ENCODE measurements at regions not wholly inside any gene's neighbourhood (a gene's known extent, or its start where the extent isn't known, plus 50 kb on each side); places are given as distances from the start of the nearest gene placed in this dataset.
"Not testable (repeated sequence)": the region's sequence is repeated elsewhere in the genome, so short reads cannot be mapped to it uniquely, and the experiment has no call there.

DNA sequence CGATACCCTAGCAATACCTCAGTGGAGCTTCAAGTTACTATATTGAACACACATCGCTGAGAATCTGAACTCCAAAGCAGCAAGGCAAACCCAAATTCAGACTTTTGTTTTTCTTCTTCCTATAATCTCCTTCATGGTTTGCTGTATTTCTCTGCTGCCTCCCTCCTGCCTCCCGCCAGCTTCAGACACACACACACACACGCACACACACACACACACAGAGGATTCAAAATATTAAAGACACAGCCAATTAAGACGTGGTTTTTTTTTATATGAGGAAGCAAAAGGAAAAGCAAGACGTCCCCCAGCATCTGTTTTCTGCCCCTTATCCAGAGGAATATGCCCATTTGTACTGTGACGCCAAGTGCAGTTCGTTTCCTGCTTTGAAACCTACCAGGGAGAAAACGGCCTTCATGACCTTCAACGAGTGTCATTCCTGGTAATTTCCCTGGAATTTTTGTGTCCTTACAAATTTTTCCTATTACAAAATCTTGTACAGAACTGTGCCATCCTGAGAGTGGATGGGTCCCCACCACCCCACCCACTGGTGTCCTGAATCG lies 547.9 kb upstream of the ID2 start:
- DNase-seq (ENCODE audit: low read depth, low spot score) = no peak

DNA sequence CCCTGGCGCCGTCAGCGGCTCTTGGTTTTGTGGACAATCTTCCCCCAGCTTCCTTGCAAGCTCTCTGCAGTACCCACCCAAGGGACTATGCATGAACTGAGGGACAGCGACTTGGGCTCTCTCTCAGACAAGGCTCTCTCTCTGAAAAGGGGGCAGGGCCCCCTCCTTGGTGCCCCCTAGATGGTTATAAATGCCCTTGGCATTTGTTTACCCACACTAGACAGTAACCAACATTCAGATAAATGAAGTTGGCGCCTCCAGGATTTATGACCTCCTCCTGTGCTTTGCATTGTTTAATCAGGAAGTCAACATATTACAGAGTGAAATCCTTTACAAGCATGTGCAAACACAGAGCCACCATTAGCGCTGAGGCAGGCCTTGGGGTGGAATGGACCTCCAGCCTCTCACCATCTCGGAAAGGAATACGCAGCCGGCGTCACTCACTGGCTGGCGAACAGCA lies 547.4 kb upstream of the ID2 start:
- no peak for DNase-seq (ENCODE audit: low read depth, low spot score)

DNA sequence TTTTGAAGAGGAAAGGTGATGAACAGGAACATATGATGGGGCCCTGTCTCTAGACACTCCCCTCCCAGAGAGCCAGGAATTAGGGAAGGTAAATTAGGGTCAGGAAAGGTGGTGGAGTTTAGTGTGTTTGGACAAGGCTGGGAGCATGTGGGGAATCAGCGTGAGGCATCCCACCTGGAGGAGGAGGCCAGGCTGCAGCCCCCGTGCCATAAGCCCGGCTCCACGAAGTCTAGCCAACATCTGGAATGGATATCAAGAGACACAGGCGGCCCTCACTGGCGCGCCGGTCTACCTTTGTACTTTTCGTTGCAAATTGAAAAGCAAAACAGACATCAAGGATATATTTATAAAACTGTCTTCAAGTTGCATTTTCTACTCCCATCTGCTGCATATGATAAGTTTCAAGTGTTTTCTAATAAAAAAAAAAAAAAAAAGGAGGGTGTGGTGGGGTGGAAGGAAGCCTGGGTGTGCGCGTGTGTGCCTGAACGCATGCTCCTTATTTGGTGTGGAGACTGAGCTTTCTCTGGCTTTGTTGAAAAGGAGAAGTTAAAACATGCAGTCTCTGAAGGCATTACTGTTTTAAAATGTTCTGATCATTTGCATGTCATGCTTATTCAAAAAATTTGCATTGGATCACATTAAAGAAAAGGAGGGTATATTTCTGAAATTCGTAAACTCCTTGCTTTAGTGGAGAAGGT lies 546.7 kb upstream of the ID2 start:
- no peak for DNase-seq (ENCODE audit: low read depth, low spot score)

DNA sequence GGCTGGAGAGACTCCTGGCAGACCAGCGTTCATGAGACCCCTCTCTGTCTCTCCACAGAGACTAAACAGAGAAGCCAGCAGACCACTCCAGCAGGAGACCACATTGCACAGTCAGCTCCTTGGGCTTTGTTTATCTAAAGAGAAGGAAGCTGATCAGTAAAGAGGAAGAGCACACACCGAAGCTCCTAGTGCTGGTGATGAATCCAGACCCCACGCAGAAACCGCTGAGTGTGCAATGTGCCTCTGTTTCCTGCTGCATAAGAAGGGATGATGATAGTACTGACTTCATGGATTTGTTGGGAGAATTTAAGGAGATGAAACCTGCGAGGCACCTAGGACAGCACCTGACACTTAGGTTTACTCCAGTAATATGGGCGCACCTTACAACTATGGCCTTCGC lies 544.1 kb upstream of the ID2 start:
- no peak for DNase-seq (ENCODE audit: low read depth, low spot score)

DNA sequence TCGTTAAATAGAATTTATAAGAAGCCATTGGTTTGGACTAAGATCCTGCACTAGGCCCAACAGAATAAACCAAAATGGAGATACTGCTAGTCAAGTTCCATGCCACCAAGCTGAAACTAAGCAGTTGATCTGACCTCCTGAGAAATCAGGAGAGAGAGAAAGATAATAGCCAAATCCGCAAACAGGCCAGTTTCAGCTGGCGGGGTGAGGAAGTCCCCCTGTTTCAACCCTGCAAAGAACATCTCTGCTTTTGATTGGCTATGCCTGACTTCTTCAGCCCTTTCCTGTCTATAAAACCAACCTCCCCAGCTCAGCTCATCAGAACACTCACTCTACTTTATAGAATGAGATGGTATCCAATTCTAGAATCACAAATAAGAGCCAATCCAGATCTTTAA lies 543.3 kb upstream of the ID2 start:
- no peak for DNase-seq (ENCODE audit: low read depth, low spot score)

DNA sequence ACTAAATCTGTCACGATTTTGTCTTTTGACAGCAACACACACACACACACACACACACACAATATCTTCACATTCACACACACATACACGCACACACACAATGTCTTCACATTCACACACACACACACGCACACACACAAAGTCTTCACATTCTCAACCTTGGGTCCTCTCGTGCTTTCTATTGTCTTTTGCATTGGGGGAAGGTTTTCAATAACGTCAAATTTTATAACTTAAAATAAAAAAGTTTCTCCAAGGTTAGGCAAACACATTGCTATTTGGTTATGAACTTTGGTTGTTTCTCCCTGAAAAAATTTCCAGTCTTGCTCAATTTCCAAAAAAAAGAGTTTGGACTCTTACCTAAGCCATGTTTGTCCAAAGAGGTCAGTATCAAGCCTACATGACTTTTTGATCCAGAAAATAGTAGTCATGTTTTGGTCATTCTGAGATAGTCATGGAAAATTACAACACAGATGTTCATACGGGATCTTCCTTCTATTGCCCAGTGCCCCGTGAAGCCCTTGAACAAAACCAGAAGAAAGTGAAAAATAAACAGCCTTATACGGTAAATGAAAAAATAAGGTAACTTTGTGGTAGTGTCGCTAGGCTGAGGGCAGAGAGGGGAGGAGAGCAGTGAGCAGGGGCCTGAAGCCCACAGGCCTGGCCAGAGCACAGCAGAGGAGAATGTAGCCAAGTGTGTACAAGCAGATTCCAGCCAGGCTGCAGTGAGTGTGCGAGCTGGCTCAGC lies 542.8 kb upstream of the ID2 start:
- DNase-seq (ENCODE audit: low read depth, low spot score) = no peak

DNA sequence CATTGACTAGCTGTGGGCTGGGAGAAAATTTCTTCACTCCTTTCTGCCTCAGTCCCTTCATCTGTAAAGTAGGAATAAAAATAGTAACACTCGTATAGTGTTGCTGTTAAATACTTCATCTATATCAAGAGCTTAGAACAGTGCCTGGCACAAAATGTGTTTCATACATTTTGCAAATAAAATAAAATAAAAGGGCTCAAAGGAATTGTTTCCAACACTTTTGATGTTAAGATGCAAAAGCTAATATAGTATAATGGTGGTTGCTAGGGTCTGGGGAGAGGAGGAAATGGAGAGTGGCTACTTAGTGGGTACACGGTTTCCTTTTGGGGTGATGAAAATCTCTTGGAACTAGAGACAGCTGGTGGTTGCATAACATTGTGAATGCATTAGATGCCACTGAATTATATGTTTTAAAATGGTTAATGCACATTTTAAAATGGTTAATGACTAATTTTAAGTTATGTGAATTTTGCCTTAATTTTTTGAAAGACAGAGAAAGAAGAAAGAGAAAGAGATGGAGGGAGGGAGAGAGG lies 542.1 kb upstream of the ID2 start:
- no peak for DNase-seq (ENCODE audit: low read depth, low spot score)

DNA sequence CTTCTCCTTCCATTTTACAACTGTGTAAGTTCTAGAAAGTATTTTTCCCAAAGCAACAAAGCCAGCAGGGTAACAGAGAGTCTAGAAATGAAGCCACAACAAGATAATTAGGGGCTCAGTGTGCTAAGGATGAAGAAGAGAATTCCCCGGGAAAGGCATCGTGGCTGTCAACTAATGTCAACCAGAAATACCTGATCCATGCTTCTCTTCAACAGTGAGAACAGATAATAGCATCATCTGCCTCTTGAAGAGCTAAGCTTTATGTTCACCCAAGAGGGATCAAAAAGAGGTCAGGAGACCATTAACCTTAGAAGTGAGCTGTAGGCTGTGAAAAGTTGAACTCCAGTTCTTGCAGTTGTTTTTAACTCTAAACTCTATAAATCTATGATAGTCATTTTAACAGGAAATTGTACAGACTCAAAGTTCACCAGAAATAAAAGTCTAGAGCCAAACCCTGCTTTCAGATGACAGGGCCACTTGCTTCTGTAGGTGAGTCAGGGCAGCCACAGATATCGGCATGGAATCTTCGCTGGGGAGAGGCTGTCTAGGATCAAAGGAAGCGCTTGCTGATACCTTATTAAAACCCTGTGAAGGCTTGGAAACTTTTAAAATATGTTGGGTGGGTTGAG lies 540.7 kb upstream of the ID2 start:
- DNase-seq (ENCODE audit: low read depth, low spot score) = no peak

DNA sequence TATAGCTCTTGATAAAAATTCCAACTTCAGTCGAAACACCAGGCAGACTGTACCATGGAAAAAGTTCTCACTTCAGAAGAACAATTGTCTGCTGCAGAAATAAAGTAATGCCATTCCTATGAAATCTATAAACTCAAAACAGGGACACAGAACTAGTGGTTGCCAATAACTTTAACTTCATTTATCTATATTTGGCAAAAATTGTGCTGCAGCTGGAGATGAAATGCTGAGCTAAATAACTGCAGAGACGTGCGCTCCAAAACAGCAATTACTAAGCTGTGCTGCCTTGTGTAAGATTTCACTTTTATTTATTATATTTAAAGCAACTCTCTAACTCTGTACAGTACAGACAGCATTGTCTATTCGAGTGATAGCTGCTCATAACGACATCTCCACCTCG lies 540.1 kb upstream of the ID2 start:
- no peak for DNase-seq (ENCODE audit: low read depth, low spot score)

DNA sequence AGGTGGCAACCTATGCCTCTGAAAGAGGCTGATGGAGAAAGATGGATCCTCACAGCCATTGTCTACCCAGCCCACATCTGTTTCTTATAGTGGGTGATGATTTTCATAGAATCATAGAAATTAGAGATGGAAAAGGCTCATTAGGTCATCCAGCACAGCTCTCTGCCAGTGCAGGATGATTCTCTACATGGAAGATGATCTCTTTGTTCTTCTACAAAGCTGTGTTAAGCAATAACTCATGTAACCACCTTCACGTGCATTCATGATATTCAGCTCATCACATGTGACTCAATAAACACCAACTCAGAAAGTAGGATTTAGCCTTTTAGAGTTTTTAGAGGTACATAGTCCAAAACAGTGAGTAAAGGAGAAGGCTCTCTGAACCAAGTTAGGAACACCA lies 539.4 kb upstream of the ID2 start:
- DNase-seq (ENCODE audit: low read depth, low spot score) = no peak

DNA sequence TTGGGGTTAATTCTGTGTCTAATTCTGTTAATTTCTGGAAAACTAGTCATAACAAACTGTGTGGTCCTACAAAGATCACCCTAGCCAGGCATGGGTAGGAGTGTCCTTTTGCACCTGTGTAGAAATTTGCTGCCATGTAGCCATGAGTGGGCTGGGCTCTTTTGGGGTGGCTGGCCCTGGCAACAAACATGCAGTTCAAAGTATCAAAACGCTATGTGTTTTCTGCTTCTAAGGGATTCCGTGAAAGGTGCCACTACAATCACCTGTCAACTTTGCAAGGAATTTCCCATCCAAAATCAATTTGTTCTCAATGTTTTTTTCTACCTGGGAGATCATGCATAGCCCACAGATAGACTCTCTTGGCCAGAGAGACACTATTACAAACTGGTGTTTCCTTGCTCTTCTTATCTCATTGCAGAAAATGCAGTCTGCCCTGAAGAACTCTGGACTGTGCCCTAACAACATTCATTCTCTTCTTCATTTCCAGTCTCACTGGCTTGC lies 537.7 kb upstream of the ID2 start:
- no peak for DNase-seq (ENCODE audit: low read depth, low spot score)

DNA sequence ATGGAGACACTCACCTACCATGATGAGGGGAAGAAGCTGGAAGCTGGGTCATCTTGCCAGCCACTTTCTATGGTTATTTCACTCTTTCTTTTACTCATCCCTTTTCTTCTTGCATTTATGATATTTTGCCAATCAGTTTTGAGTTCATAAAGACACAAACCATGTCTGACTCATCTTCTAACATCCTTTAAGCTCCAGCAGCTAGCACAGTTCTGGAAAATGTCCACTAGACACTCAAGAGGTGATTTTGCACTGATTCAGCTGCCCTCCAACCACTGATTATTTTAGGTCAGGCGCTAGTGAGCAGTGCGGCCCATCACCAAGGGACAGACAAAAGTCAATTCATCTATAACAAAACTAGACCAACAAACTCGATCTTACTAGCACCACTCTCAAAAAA lies 537.1 kb upstream of the ID2 start:
- no peak for DNase-seq (ENCODE audit: low read depth, low spot score)

DNA sequence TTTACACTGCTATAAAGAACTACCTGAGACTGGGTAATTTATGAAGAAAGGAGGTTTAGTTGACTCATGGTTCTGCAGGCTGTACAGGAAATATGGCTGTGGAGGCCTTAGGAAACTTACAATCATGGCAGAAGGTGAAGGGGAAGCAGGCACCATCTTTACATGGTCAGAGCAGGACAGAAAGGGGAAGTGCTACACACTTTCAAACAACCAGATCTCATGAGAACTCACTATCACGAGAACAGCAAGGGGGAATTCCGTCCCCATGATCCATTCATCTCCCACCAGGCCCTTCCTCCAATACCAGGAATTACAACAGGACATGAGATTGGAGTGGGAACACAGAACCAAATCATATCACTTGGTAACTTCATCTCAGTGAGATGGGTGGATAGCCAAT lies 536.5 kb upstream of the ID2 start:
- DNase-seq (ENCODE audit: low read depth, low spot score) = not testable (repeated sequence)

DNA sequence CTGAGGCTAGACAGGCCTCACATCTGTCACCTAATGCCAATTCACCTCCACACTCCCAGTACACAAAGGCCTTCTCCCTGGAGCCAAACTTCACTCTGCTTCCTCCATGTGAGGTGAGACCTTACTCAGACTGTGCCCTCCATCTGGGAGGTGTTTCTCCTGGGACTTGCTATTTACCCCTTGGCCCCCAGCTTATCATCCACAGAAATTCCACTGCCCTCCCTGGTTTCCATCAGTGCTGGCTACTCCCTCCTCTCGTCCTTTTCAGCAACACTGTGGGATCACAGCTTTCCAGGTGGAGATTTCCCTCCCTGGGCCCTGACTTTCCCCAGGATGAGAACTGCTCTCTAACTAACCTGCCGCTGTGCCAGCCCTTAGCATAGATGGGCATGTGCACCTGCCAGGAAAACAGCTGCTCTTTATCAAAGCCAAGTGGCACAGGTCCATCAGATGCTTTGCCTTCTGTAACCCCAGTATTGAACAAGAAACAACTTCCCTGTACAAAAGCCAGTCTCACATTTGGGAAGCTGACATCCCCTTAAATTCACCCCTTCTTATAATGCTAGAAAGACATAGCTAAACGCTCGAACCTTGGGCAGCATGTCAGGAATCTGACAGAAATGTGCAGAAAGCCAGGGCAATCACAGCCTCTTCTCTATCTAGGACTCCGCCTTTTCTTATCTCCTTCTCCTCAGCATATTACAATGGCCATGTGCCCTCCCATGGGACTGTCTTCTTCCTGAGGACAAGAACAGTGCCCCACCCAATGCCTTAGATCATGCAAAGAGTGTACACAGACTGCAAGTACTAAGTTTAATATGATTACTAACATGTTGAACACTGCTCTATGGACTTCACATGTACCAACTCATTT lies 535.5 kb upstream of the ID2 start:
- no peak for DNase-seq (ENCODE audit: low read depth, low spot score)

DNA sequence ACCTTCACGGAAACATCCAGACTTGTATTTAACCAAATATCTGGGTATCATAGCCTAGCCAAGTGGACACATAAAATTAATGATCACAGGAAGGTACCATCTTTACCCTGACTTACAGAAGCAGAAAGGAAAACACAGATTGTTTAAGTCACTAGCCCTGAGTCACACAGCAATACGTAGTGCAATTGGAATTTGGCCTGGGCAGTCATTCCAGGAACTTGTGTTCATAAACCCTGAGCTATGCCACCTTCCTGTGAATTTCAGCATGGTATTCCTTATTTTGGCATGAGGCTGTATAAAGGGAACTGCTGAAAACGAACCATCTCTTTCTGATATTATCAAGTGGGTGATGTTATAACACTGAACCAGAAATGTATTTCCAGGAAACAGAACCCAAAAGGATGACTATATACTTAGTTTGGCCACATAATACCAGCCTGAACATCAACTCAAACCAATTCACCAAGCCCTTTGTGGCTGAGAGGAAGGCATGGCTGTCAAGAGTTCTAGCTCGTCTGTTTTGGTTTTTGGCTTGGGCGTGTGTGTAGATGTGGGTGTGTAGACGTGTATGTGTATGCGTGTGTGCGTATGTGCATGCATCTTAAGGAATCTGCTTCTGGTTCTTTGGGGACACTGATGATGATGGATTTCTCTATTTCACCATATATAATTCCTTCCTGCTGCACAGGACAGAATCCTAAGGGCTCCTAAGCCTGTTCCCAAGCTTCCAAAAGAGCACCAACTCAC lies 533.4 kb upstream of the ID2 start:
- DNase-seq (ENCODE audit: low read depth, low spot score) = no peak

DNA sequence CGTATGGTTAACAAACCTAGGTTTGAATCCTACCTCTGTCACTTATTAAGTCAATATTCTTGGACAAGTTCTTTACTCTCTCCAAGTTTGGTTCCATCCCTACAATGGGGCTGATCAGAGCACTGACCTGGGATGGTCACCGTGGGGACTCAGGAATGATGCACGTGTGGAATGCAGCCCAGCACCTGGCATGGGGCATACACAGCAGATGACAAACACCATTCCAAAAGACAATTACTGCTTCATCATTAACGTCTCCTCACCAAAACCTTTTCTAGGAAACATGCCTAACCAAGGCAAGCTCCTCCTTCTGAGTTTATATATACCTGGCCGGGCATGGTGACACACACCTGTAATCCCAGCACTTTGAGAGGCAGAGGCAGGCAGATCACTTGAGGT lies 532.9 kb upstream of the ID2 start:
- no peak for DNase-seq (ENCODE audit: low read depth, low spot score)

DNA sequence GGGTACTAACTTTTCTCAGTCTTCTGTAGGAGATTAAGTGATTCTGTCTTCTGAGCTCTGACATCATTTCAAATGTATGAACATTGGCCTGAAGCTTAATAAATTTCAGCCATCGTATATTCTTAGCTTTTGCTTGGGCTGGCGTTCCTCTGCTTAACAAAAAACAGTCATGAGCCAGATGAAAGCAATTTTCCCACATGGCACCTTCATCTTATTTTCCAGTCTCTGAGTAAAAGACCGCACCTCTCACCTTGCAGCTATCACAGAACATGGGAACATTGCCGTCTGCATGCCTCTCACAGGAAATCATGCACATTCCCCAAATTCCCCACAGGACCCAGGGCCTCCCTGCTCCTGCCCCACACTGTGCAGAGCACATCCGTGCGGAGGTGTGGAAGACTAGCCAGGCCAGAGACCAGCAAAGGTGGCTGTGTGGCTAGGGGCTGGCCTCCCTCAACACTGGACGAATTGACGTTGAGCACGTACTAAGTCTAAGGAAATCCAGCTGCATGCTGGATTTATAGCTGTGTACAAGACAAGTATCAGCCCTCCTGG lies 531.8 kb upstream of the ID2 start:
- DNase-seq (ENCODE audit: low read depth, low spot score) = peak; percentile 33

DNA sequence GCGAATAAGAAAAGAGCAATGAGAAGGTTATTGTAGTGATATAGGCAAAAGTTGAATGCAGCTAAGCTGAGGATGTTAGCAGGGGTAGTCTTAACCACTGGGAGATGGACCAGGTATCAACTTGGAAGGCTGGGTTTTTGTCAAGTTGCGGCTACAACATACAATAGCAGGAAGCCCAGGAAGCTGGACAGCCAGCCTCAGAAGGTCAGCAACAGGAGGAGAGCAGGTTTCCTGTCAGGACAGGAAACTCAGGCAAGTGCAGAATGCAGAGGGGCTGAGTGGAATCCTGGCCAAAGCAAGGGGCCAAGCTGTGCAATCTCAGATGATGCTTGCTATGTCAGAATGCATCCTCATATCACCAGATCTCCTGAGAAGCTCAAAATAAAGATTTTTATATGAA lies 530.0 kb upstream of the ID2 start:
- DNase-seq (ENCODE audit: low read depth, low spot score) = no peak

DNA sequence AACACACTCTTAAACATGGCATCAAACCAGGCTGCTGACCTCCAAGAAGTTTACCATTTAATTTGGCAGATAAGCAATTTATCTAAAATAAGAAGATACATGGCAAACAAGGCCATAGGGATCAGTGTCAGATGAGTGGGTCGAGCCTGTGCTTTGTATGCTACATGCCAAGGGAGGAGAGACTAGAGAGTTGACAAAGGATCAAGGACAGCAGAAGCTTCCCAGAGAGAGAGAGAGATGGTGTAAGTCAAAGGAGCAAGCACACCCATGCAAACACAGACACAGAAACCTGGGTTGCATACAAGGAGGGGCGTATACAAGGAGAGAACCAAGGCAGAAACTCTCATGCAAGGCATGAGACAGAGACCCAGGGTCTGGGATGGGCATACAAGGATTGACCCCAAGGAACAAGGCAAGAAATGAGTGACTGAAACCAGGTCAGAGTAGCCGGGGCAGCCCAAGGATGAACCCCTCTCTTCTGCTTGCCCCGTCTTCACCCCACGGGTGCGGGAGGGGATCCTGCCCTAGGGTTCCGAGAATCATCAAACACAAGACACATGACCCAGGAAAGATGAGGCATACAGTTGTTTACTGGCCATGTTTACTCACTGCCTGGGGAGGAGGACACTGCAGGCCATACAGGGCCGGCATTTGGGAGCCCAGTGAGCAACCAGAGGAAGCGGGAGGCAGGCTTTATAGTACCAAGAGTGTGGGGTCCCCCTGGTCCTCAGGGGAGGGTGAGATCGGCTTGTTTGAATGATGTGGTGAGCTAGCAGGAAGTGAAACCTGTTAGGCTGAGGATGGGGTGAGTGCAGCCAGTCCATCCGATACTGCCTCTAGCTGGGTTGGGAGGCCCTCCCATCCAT lies 529.2 kb upstream of the ID2 start:
- no peak for DNase-seq (ENCODE audit: low read depth, low spot score)

All from ELF-1 (cell line).